Gastroesophageal sphincter (tissue), 4 donors: ENCODE measurements at regions not wholly inside any gene's neighbourhood (a gene's known extent, or its start where the extent isn't known, plus 50 kb on each side); places are given as distances from the start of the nearest gene placed in this dataset.
"Not testable (repeated sequence)": the region's sequence is repeated elsewhere in the genome, so short reads cannot be mapped to it uniquely, and the experiment has no call there.

Source experiments
- ATAC-seq: fragments of 150-250 bp; one replicate; pipeline ENCODE4 v1.9.1; 2016; ENCODE audit warnings: mild to moderate bottlenecking, moderate library complexity
- H3K27ac ChIP-seq, 4 donors: fragments of 200-600 bp; sonication (generic) in 3 of 4; 1 replicate in 3 of 4; 2 replicates in 1 of 4; pipeline ENCODE4 v1.5.1; 2016 to 2019
- H3K27me3 ChIP-seq: fragments of 200-600 bp; sonication (generic); one replicate; pipeline ENCODE4 v1.5.1; 2019
- H3K36me3 ChIP-seq, 2 donors: fragments of 200-600 bp; sonication (generic); one replicate each; pipeline ENCODE4 v1.5.1; 2019; ENCODE audit warnings: control low read depth in 1 of 2
- H3K4me1 ChIP-seq, 3 donors: fragments of 200-600 bp; sonication (generic); 1 replicate in 2 of 3; 2 replicates in 1 of 3; pipeline ENCODE4 v1.5.1; 2016 to 2019; ENCODE audit warnings: control low read depth in 2 of 3
- H3K4me3 ChIP-seq, 2 donors: fragments of 200-600 bp; sonication (generic); one replicate each; pipeline ENCODE4 v1.5.1; 2019; ENCODE audit warnings: mild to moderate bottlenecking in 1 of 2, moderate library complexity in 1 of 2
- H3K9me3 ChIP-seq, 3 donors: fragments of 200-600 bp; sonication (generic); one replicate each; pipeline ENCODE4 v1.5.1; 2017 to 2019; ENCODE audit warnings: control low read depth in 2 of 3
- WGBS, 2 donors: methylation state at CpG; one replicate each; pipeline ENCODE4 v1.1.5; 2018; ENCODE audit warnings: low coverage in 1 of 2; 5-methylcytosine and 5-hydroxymethylcytosine counted together

- H3K9me3 ChIP-seq, ATAC-seq, H3K27me3 ChIP-seq, H3K27ac ChIP-seq, H3K36me3 ChIP-seq, H3K4me3 ChIP-seq, H3K4me1 ChIP-seq: not testable (repeated sequence)
- 24% methylated on average over 2 of the region's 9 CpGs; no CpG with 5 or more reads in 1 of the 2 donors for WGBS, 2 donors
These were observed 81.5 kb downstream of the TRIM69 start for GRCh38 chr15:44817797-44818196.

- H3K4me1 ChIP-seq, H3K27me3 ChIP-seq, H3K36me3 ChIP-seq, ATAC-seq, H3K4me3 ChIP-seq, H3K27ac ChIP-seq, H3K9me3 ChIP-seq: not testable (repeated sequence)
- WGBS, 2 donors, result 0% methylated on average over 2 of the region's 9 CpGs; no CpG with 5 or more reads in 1 of the 2 donors
These were observed 83.1 kb downstream of the TRIM69 start for GRCh38 chr15:44819331-44819987.

GRCh38 chr15:44820535-44820934 is 84.2 kb downstream of the TRIM69 start:
- not testable (repeated sequence) for H3K4me1 ChIP-seq, H3K9me3 ChIP-seq, H3K27ac ChIP-seq, ATAC-seq, H3K36me3 ChIP-seq, H3K27me3 ChIP-seq, H3K4me3 ChIP-seq
- WGBS, 2 donors, result 100% methylated on average over 1 of the region's 5 CpGs; no CpG with 5 or more reads in 1 of the 2 donors

- H3K27me3 ChIP-seq, H3K4me1 ChIP-seq, H3K36me3 ChIP-seq, H3K4me3 ChIP-seq, H3K27ac ChIP-seq, H3K9me3 ChIP-seq, ATAC-seq: not testable (repeated sequence)
- 70 to 83% methylated on average over 1 to 5 of the region's 5 CpGs for WGBS, 2 donors
These were observed 84.6 kb downstream of the TRIM69 start for GRCh38 chr15:44820967-44821366.

GRCh38 chr15:44824277-44825145 is 88.2 kb downstream of the TRIM69 start:
- not testable (repeated sequence) for H3K27ac ChIP-seq

GRCh38 chr15:44826583-44826982 is 90.3 kb downstream of the TRIM69 start:
- not testable (repeated sequence) for ATAC-seq, H3K27me3 ChIP-seq, H3K36me3 ChIP-seq, H3K27ac ChIP-seq, H3K9me3 ChIP-seq, H3K4me1 ChIP-seq, H3K4me3 ChIP-seq
- no CpG with 5 or more reads among the region's 1 CpG for WGBS, 2 donors

More at GRCh38 chr15:44824277-44825145, 88.2 kb downstream of the TRIM69 start:
- not testable (repeated sequence) for H3K27me3 ChIP-seq, H3K36me3 ChIP-seq, H3K9me3 ChIP-seq, H3K4me3 ChIP-seq, H3K4me1 ChIP-seq, ATAC-seq
- WGBS, 2 donors, result no CpG with 5 or more reads among the region's 9 CpGs

GRCh38 chr15:44828229-44828914 is 92.0 kb downstream of the TRIM69 start:
- not testable (repeated sequence) for H3K4me1 ChIP-seq, H3K27me3 ChIP-seq, H3K36me3 ChIP-seq, H3K9me3 ChIP-seq, ATAC-seq, H3K4me3 ChIP-seq, H3K27ac ChIP-seq
- WGBS, 2 donors, result 93 to 95% methylated on average over 5 to 6 of the region's 14 CpGs

- H3K9me3 ChIP-seq, ATAC-seq, H3K4me3 ChIP-seq, H3K4me1 ChIP-seq, H3K27me3 ChIP-seq, H3K27ac ChIP-seq, H3K36me3 ChIP-seq: not testable (repeated sequence)
- WGBS, 2 donors, result 77% methylated on average over 3 of the region's 4 CpGs; no CpG with 5 or more reads in 1 of the 2 donors
These were observed 92.8 kb downstream of the TRIM69 start for GRCh38 chr15:44829150-44829549.

- not testable (repeated sequence) for H3K9me3 ChIP-seq, H3K27me3 ChIP-seq, H3K4me1 ChIP-seq, H3K36me3 ChIP-seq, H3K4me3 ChIP-seq, ATAC-seq, H3K27ac ChIP-seq
- 49 to 70% methylated on average over 2 to 4 of the region's 6 CpGs for WGBS, 2 donors
These were observed 94.5 kb downstream of the TRIM69 start for GRCh38 chr15:44830692-44831408.

GRCh38 chr15:44831409-44831741 is 95.0 kb downstream of the TRIM69 start:
- H3K36me3 ChIP-seq, ATAC-seq, H3K4me3 ChIP-seq, H3K27ac ChIP-seq, H3K9me3 ChIP-seq, H3K4me1 ChIP-seq, H3K27me3 ChIP-seq: not testable (repeated sequence)
- WGBS, 2 donors, result 40 to 90% methylated on average over 1 to 2 of the region's 8 CpGs

- H3K27ac ChIP-seq, H3K4me3 ChIP-seq, ATAC-seq, H3K36me3 ChIP-seq, H3K9me3 ChIP-seq, H3K27me3 ChIP-seq, H3K4me1 ChIP-seq: not testable (repeated sequence)
- WGBS, 2 donors, result 56 to 72% methylated on average over 5 of the region's 5 CpGs
These were observed 95.8 kb downstream of the TRIM69 start for GRCh38 chr15:44832133-44832532.

- not testable (repeated sequence) for H3K4me1 ChIP-seq, H3K27me3 ChIP-seq, H3K36me3 ChIP-seq, H3K27ac ChIP-seq, ATAC-seq, H3K4me3 ChIP-seq, H3K9me3 ChIP-seq
- WGBS, 2 donors, result 90 to 100% methylated on average over 1 of the region's 5 CpGs
These were observed 96.8 kb downstream of the TRIM69 start for GRCh38 chr15:44833081-44833480.

- H3K9me3 ChIP-seq, H3K4me1 ChIP-seq, H3K27ac ChIP-seq, ATAC-seq, H3K27me3 ChIP-seq, H3K36me3 ChIP-seq, H3K4me3 ChIP-seq: not testable (repeated sequence)
- 70 to 83% methylated on average over 2 of the region's 4 CpGs for WGBS, 2 donors
These were observed 97.4 kb downstream of the TRIM69 start for GRCh38 chr15:44833761-44834160.
